OCI-LY3 (cell line): ENCODE measurements at regions not wholly inside any gene's neighbourhood (a gene's known extent, or its start where the extent isn't known, plus 50 kb on each side); places are given as distances from the start of the nearest gene placed in this dataset.

Source experiments
- H2AFZ ChIP-seq: fragments of 200-600, 300-600 bp; shearing (Covaris generic); 2 replicates; pipeline ENCODE4 v1.6.0; 2014; ENCODE audit warnings: antibody characterized with exemption, low read depth, low read length
- H3K27ac ChIP-seq: fragments of 200-600, 300-600 bp; sonication (generic); 2 replicates; pipeline ENCODE4 v1.5.1; 2014; ENCODE audit warnings: mild to moderate bottlenecking, low read length, moderate library complexity, mixed read lengths
- H3K27me3 ChIP-seq: fragments of 200-600, 300-600 bp; sonication (generic); 2 replicates; pipeline ENCODE4 v1.6.1; 2014; ENCODE audit warnings: low read depth, low read length, mixed read lengths
- H3K36me3 ChIP-seq: fragments of 200-600, 300-600 bp; sonication (generic); replicated peaks from 2 replicates; pipeline ENCODE3; 2014; ENCODE audit warnings: low read depth, low read length, mixed read lengths
- H3K4me1 ChIP-seq: fragments of 300-600, 200-600 bp; sonication (generic); 2 replicates; pipeline ENCODE4 v1.6.1; 2014; ENCODE audit warnings: low read length, mixed read lengths
- H3K4me2 ChIP-seq: fragments of 200-600, 300-600 bp; sonication (generic); 2 replicates; pipeline ENCODE4 v1.6.1; 2014; ENCODE audit warnings: low read length, mixed read lengths
- H3K4me3 ChIP-seq: fragments of 300-600, 200-600 bp; sonication (generic); 2 replicates; pipeline ENCODE4 v1.5.1; 2014; ENCODE audit warnings: antibody characterized with exemption, mild to moderate bottlenecking, low read length, moderate library complexity
- H3K79me2 ChIP-seq: fragments of 300-600, 200-600 bp; shearing (Covaris generic); 2 replicates; pipeline ENCODE4 v1.6.1; 2014; ENCODE audit warnings: mild to moderate bottlenecking, low read length, mixed read lengths
- H3K9ac ChIP-seq: fragments of 300-600, 200-600 bp; shearing (Covaris generic); 2 replicates; pipeline ENCODE4 v1.6.0; 2014; ENCODE audit warnings: mild to moderate bottlenecking, low read length, moderate library complexity
- H3K9me3 ChIP-seq: fragments of 200-600, 300-600 bp; shearing (Covaris generic); 2 replicates; pipeline ENCODE4 v1.6.1; 2014; ENCODE audit warnings: low read length, mixed read lengths; ENCODE audit not compliant: insufficient read depth
- H4K20me1 ChIP-seq: fragments of 200-600, 300-600 bp; sonication (generic); 2 replicates; pipeline ENCODE4 v1.6.1; 2016; ENCODE audit warnings: low read length, mixed read lengths; ENCODE audit not compliant: insufficient read depth
- CTCF ChIP-seq: fragments of 200-600, 300-600 bp; sonication (generic); IDR thresholded peaks from 2 replicates; pipeline ENCODE4 v1.5.1; 2014; ENCODE audit warnings: antibody characterized with exemption, low read length, low read depth
- EZH2phosphoT487 ChIP-seq: fragments of 200-600 bp; shearing (Covaris generic); IDR thresholded peaks from 2 replicates; pipeline ENCODE4 v1.6.1; 2018; ENCODE audit warnings: antibody characterized with exemption, mixed run types, low read depth

- Histone ChIP-seq H3K27me3 (no peaks in the 10 kb centered on the region), H3K36me3 (no peaks in the 10 kb centered on the region), H3K79me2 (no peaks in the 10 kb centered on the region), H3K4me2 (no peak overlapping the region), H3K9ac (no peak overlapping the region), H4K20me1 (no peaks in the 10 kb centered on the region), H3K4me3 (no peak overlapping the region), H3K9me3 (no peaks in the 10 kb centered on the region), H2AFZ (no peak overlapping the region), H3K27ac (no peak overlapping the region), H3K4me1 (no peaks in the 10 kb centered on the region)
- TF ChIP-seq CTCF (no peak), EZH2phosphoT487 (no peak)
Measured at GRCh38 chr4:28388471-28388870, 1527.8 kb downstream of the STIM2 start.

- Histone ChIP-seq H3K4me2 (no peak overlapping the region), H3K79me2 (no peaks in the 10 kb centered on the region)
Measured at GRCh38 chr4:28391877-28392276, 1531.2 kb downstream of the STIM2 start.

GRCh38 chr4:28402751-28403150, 1542.1 kb downstream of the STIM2 start:
- no peaks in the 10 kb centered on the region for H3K9me3 ChIP-seq
- no peaks in the 10 kb centered on the region for H3K4me1 ChIP-seq
- H3K27me3 ChIP-seq, result no peaks in the 10 kb centered on the region
- no peak overlapping the region for H3K9ac ChIP-seq
- no peak overlapping the region for H3K4me3 ChIP-seq
- H3K27ac ChIP-seq, result no peak overlapping the region
- no peaks in the 10 kb centered on the region for H4K20me1 ChIP-seq
- no peak for TF ChIP-seq EZH2phosphoT487
- TF ChIP-seq CTCF, result no peak
- no peaks in the 10 kb centered on the region for H3K79me2 ChIP-seq
- H3K4me2 ChIP-seq, result no peak overlapping the region
- no peaks in the 10 kb centered on the region for H3K36me3 ChIP-seq
- no peak overlapping the region for H2AFZ ChIP-seq

More at GRCh38 chr4:28391877-28392276, 1531.2 kb downstream of the STIM2 start:
- H3K9ac ChIP-seq, result no peak overlapping the region
- TF ChIP-seq EZH2phosphoT487 (no peak), CTCF (no peak)
- H3K9me3 ChIP-seq, result no peaks in the 10 kb centered on the region
- no peaks in the 10 kb centered on the region for H3K27me3 ChIP-seq
- no peak overlapping the region for H3K27ac ChIP-seq
- no peak overlapping the region for H3K4me3 ChIP-seq
- no peaks in the 10 kb centered on the region for H3K4me1 ChIP-seq
- no peaks in the 10 kb centered on the region for H3K36me3 ChIP-seq
- H4K20me1 ChIP-seq, result no peaks in the 10 kb centered on the region
- H2AFZ ChIP-seq, result no peak overlapping the region

- H3K36me3 ChIP-seq, result no peaks in the 10 kb centered on the region
- no peak overlapping the region for H3K9ac ChIP-seq
- H2AFZ ChIP-seq, result no peak overlapping the region
- H3K9me3 ChIP-seq, result no peaks in the 10 kb centered on the region
- TF ChIP-seq EZH2phosphoT487 (no peak), CTCF (no peak)
- H3K4me2 ChIP-seq, result no peak overlapping the region
- no peaks in the 10 kb centered on the region for H3K79me2 ChIP-seq
- no peaks in the 10 kb centered on the region for H3K27me3 ChIP-seq
- no peaks in the 10 kb centered on the region for H3K4me1 ChIP-seq
- no peak overlapping the region for H3K27ac ChIP-seq
- H3K4me3 ChIP-seq, result no peak overlapping the region
- H4K20me1 ChIP-seq, result no peaks in the 10 kb centered on the region
Measured at GRCh38 chr4:28421221-28421620, 1560.6 kb downstream of the STIM2 start.
